H9 (cell line): ENCODE measurements at regions not wholly inside any gene's neighbourhood (a gene's known extent, or its start where the extent isn't known, plus 50 kb on each side); places are given as distances from the start of the nearest gene placed in this dataset.

Source experiments
- DNase-seq: peaks from one replicate; pipeline ENCODE4 v3.0.0-alpha.2; 2017
- H2AFZ ChIP-seq: one replicate; pipeline ENCODE4 v1.6.1; 2013; ENCODE audit warnings: mild to moderate bottlenecking, low read length, control low read depth, moderate library complexity
- H2AK5ac ChIP-seq: 2 replicates; pipeline ENCODE4 v1.6.1; 2013; ENCODE audit warnings: low read length, control low read depth, mixed read lengths; ENCODE audit not compliant: insufficient read length
- H2BK120ac ChIP-seq: one replicate; pipeline ENCODE4 v1.6.1; 2013; ENCODE audit warnings: low read depth, mild to moderate bottlenecking, low read length, control low read depth, inconsistent platforms; ENCODE audit not compliant: poor library complexity, severe bottlenecking
- H2BK12ac ChIP-seq: 2 replicates; pipeline ENCODE4 v1.6.1; 2013; ENCODE audit warnings: low read length, control low read depth, mixed read lengths, low read depth; ENCODE audit not compliant: insufficient read length
- H2BK15ac ChIP-seq: 2 replicates; pipeline ENCODE4 v1.6.1; 2013; ENCODE audit warnings: low read depth, low read length, control low read depth
- H2BK20ac ChIP-seq: one replicate; pipeline ENCODE4 v1.6.1; 2013; ENCODE audit warnings: low read depth, mild to moderate bottlenecking, low read length, control low read depth, inconsistent platforms; ENCODE audit not compliant: poor library complexity, severe bottlenecking
- H2BK5ac ChIP-seq: 2 replicates; pipeline ENCODE4 v1.6.1; 2013; ENCODE audit warnings: low read length, control low read depth, mixed read lengths; ENCODE audit not compliant: insufficient read length
- H3K14ac ChIP-seq: 2 replicates; pipeline ENCODE4 v1.6.1; 2013; ENCODE audit warnings: low read length, control low read depth; ENCODE audit not compliant: insufficient read depth
- H3K18ac ChIP-seq: 2 replicates; pipeline ENCODE4 v1.6.1; 2013; ENCODE audit warnings: low read depth, mild to moderate bottlenecking, mixed read lengths, low read length, control low read depth; ENCODE audit not compliant: insufficient read length
- H3K23ac ChIP-seq: 2 replicates; pipeline ENCODE4 v1.6.1; 2013; ENCODE audit warnings: low read length, control low read depth, mixed read lengths, low read depth; ENCODE audit not compliant: insufficient read length
- H3K23me2 ChIP-seq: 2 replicates; pipeline ENCODE4 v1.6.1; 2013; ENCODE audit warnings: low read depth, mild to moderate bottlenecking, mixed read lengths, low read length, control low read depth; ENCODE audit not compliant: insufficient read length, poor library complexity, severe bottlenecking
- H3K27ac ChIP-seq: 2 replicates; pipeline ENCODE4 v1.5.1; 2013; ENCODE audit warnings: low read length, control low read depth, mixed read lengths, low read depth; ENCODE audit not compliant: insufficient read length
- H3K27me3 ChIP-seq: 2 replicates; pipeline ENCODE4 v1.6.1; 2013; ENCODE audit warnings: low read length, control low read depth, inconsistent platforms; ENCODE audit not compliant: insufficient read depth
- H3K4ac ChIP-seq: 2 replicates; pipeline ENCODE4 v1.6.1; 2013; ENCODE audit warnings: low read depth, mild to moderate bottlenecking, control low read depth, inconsistent platforms, low read length, moderate library complexity
- H3K4me1 ChIP-seq: 2 replicates; pipeline ENCODE4 v1.6.1; 2013; ENCODE audit warnings: low read length, control low read depth, inconsistent platforms; ENCODE audit not compliant: insufficient read depth
- H3K4me2 ChIP-seq: 2 replicates; pipeline ENCODE4 v1.6.1; 2013; ENCODE audit warnings: low read length, control low read depth, mixed read lengths; ENCODE audit not compliant: insufficient read length, insufficient read depth
- H3K56ac ChIP-seq: 2 replicates; pipeline ENCODE4 v1.6.1; 2013; ENCODE audit warnings: low read depth, mild to moderate bottlenecking, mixed read lengths, low read length, control low read depth; ENCODE audit not compliant: insufficient read length
- H3K79me1 ChIP-seq: 2 replicates; pipeline ENCODE4 v1.6.1; 2013; ENCODE audit warnings: low read depth, mild to moderate bottlenecking, moderate library complexity, low read length, control low read depth, inconsistent platforms; ENCODE audit not compliant: insufficient read depth, poor library complexity, severe bottlenecking
- H3K79me2 ChIP-seq: 2 replicates; pipeline ENCODE4 v1.6.1; 2013; ENCODE audit warnings: low read length, control low read depth, inconsistent platforms; ENCODE audit not compliant: insufficient read depth
- H3K9ac ChIP-seq: 2 replicates; pipeline ENCODE4 v1.6.1; 2013; ENCODE audit warnings: low read length, control low read depth, mixed read lengths; ENCODE audit not compliant: insufficient read length; ENCODE audit errors: extremely low read depth
- H3K9me3 ChIP-seq: one replicate; pipeline ENCODE4 v1.6.1; 2013; ENCODE audit warnings: low read depth, low read length, inconsistent platforms; ENCODE audit not compliant: control insufficient read depth
- H3T11ph ChIP-seq: one replicate; pipeline ENCODE4 v1.6.1; 2013; ENCODE audit warnings: mild to moderate bottlenecking, low read length, control low read depth, inconsistent platforms
- H4K20me1 ChIP-seq: one replicate; pipeline ENCODE4 v1.6.1; 2013; ENCODE audit not compliant: control insufficient read depth, insufficient read length, insufficient read depth
- H4K5ac ChIP-seq: 2 replicates; pipeline ENCODE4 v1.6.1; 2013; ENCODE audit warnings: low read depth, mild to moderate bottlenecking, mixed read lengths, low read length, control low read depth; ENCODE audit not compliant: insufficient read length
- H4K8ac ChIP-seq: replicated peaks from 2 replicates; pipeline ENCODE4 v1.6.1; 2013; ENCODE audit warnings: low read length, control low read depth, mixed read lengths, low read depth; ENCODE audit not compliant: insufficient read length
- H4K91ac ChIP-seq: 2 replicates; pipeline ENCODE4 v1.6.1; 2013; ENCODE audit warnings: low read depth, mild to moderate bottlenecking, moderate library complexity, mixed read lengths, low read length, control low read depth; ENCODE audit not compliant: insufficient read length
- H3K27ac Mint-ChIP-seq, 3 experiments: 2 replicates in 2 of 3; 3 replicates in 1 of 3; pipeline ENCODE4 v1.8.0; 2020 to 2021; ENCODE audit warnings: mixed read lengths in 3 of 3, mild to moderate bottlenecking in 1 of 3, moderate library complexity in 1 of 3
- H3K27me3 Mint-ChIP-seq: 2 replicates; pipeline ENCODE4 v1.8.0; 2021; ENCODE audit warnings: low read depth, mild to moderate bottlenecking, moderate library complexity, mixed read lengths
- H3K36me3 Mint-ChIP-seq, 3 experiments: 2 replicates in 2 of 3; 3 replicates in 1 of 3; pipeline ENCODE4 v1.8.0; 2020 to 2021; ENCODE audit warnings: low read depth in 3 of 3, mixed read lengths in 3 of 3; ENCODE audit not compliant: insufficient read depth in 1 of 3
- H3K4me1 Mint-ChIP-seq, 2 experiments: 2 replicates each; pipeline ENCODE4 v1.8.0; 2020; ENCODE audit warnings: mixed read lengths in 2 of 2
- H3K4me3 Mint-ChIP-seq, 2 experiments: 2 replicates in 1 of 2; 3 replicates in 1 of 2; pipeline ENCODE4 v1.8.0; 2020 to 2021; ENCODE audit warnings: mild to moderate bottlenecking in 2 of 2, mixed read lengths in 2 of 2, moderate library complexity in 1 of 2
- H3K9me3 Mint-ChIP-seq, 2 experiments: 2 replicates in 1 of 2; 3 replicates in 1 of 2; pipeline ENCODE4 v1.8.0; 2020; ENCODE audit warnings: mild to moderate bottlenecking in 2 of 2, mixed read lengths in 2 of 2, moderate library complexity in 1 of 2
- CTCF ChIP-seq: fragments of 200-600 bp; sonication (generic); conservative IDR thresholded peaks from 3 replicates; pipeline ENCODE4 v1.8.0; 2021; ENCODE audit warnings: antibody characterized with exemption, mild to moderate bottlenecking
- WGBS: extraction: QIAGEN DNeasy Blood & Tissue Kit; methylation state at CpG from one replicate; pipeline ENCODE4 v1.1.7; 2013; ENCODE audit warnings: missing lambda C conversion rate, low lambda C conversion rate, mixed read lengths; ENCODE audit not compliant: insufficient read length; ENCODE audit errors: extremely low coverage; 5-methylcytosine and 5-hydroxymethylcytosine counted together

DNA sequence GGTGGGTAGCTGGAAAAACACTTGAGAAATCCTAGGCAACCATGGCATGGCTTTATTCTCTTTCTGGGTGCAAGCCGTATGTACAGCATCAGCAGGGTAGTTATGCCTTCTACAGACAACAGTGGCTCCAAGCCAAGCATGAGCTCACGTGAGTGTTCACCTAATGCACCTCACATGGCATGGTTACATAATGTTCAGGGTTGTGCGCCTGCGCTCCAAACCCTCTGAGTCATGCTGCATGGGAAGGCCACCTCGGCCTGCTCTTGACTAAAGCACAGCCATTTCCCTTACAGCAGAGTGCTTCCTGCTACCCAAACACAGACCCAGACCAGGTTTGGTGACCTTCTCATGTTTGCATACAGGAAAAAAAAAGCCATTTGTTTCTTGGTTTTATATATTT lies 96.2 kb downstream of the VIP start:
- no peak for TF ChIP-seq CTCF
- Mint-ChIP-seq H3K4me3 (no peak overlapping the region), H3K27me3 (no peaks in the 10 kb centered on the region), H3K9me3 (peaks cover 16 to 17% of the 10 kb centered on the region in 2 experiments), H3K27ac (no peak overlapping the region), H3K36me3 (peaks cover 0 to 17% (median 5%) of the 10 kb centered on the region in 3 experiments; a peak in 6 of 7 replicates), H3K4me1 (no peaks in the 10 kb centered on the region)
- no peak overlapping the region for H3K18ac ChIP-seq
- DNase-seq, result no peak
- no peaks in the 10 kb centered on the region for H3K23me2 ChIP-seq
- H3K79me2 ChIP-seq, result no peaks in the 10 kb centered on the region
- H2BK15ac ChIP-seq, result no peak overlapping the region
- no peak overlapping the region for H4K5ac ChIP-seq
- H2BK120ac ChIP-seq, result no peak overlapping the region
- no peaks in the 10 kb centered on the region for H4K20me1 ChIP-seq
- no peak overlapping the region for H3K14ac ChIP-seq
- H3K4ac ChIP-seq, result no peak overlapping the region
- H2BK20ac ChIP-seq, result no peak overlapping the region
- H2BK5ac ChIP-seq, result no peak overlapping the region
- no peak overlapping the region for H3K23ac ChIP-seq
- H2AFZ ChIP-seq, result no peak overlapping the region
- no peak overlapping the region for H3T11ph ChIP-seq
- no peak overlapping the region for H3K9ac ChIP-seq
- no peaks in the 10 kb centered on the region for H3K79me1 ChIP-seq
- H3K27ac ChIP-seq, result no peak overlapping the region
- H3K4me1 ChIP-seq, result no peaks in the 10 kb centered on the region
- H3K9me3 ChIP-seq, result peaks cover 8% of the 10 kb centered on the region
- H3K4me2 ChIP-seq, result no peak overlapping the region
- H3K27me3 ChIP-seq, result no peaks in the 10 kb centered on the region
- no peak overlapping the region for H4K91ac ChIP-seq
- no peak overlapping the region for H3K56ac ChIP-seq
- no CpG with 5 or more reads among the region's 5 CpGs for WGBS
- H2AK5ac ChIP-seq, result no peak overlapping the region
- H4K8ac ChIP-seq, result no peak overlapping the region
- H2BK12ac ChIP-seq, result no peak overlapping the region
